K562 (cell line): ENCODE measurements at regions not wholly inside any gene's neighbourhood (a gene's known extent, or its start where the extent isn't known, plus 50 kb on each side); places are given as distances from the start of the nearest gene placed in this dataset.

Experiments used
- ATAC-seq: fragments of 200-7000 bp; cut with Tn5 transposase; 3 replicates; pipeline ENCODE4 v1.9.1; 2020; ENCODE audit warnings: moderate library complexity
- BruUV-seq: library from RNA; stranded (reverse); fragments of 400-500 nt; replicated peaks from 2 replicates; lab custom pipeline; 2021; lab: Mats Ljungman, UMichigan
- CTCF ChIA-PET: fragments of 300-600 bp; formaldehyde crosslinking; extraction: SDS; loops from one replicate; lab custom pipeline; 2021; ENCODE audit warnings: low intra/inter-chr PET ratio; lab: Yijun Ruan, JAX
- POLR2A ChIA-PET: fragments of 300-600, 350-650 bp; sonication (Branson Sonifier 250); formaldehyde crosslinking; extraction: SDS; loops from one replicate; lab custom pipeline; 2021; ENCODE audit warnings: antibody characterized with exemption, inconsistent platforms; lab: Yijun Ruan, JAX
- DNase-seq, 4 experiments: peaks; one replicate each; pipeline versions ENCODE4 v3.0.0 to v3.0.0-alpha.2; 2011 to 2018; ENCODE audit warnings: low spot score in 3 of 4, mixed read lengths in 3 of 4; ENCODE audit errors: extremely low read depth in 1 of 4
- FAIRE-seq: peaks from 2 replicates; lab custom pipeline; 2011; peaks lifted over from hg19 to GRCh38; lab: Jason Lieb, UNC
- H2AFZ ChIP-seq: 2 replicates; pipeline ENCODE4 v1.6.0; 2011; ENCODE audit warnings: low read depth, low read length, control low read depth, inconsistent platforms
- H3K27ac ChIP-seq: fragments of 200-600 bp; 3 replicates; pipeline ENCODE4 v1.8.0; 2011; ENCODE audit warnings: low read depth, mild to moderate bottlenecking, control low read depth, inconsistent platforms, low read length, moderate library complexity, mixed read lengths; ENCODE audit errors: extremely low read depth
- H3K27me3 ChIP-seq, 2 experiments: fragments of 300-600 bp in 1 of 2; 2 replicates in 1 of 2; 3 replicates in 1 of 2; pipeline versions ENCODE4 v1.6.0 to v1.8.0; 2011; ENCODE audit warnings: inconsistent platforms in 2 of 2, low read length in 2 of 2, mild to moderate bottlenecking in 1 of 2, mixed read lengths in 1 of 2, moderate library complexity in 1 of 2; ENCODE audit not compliant: control insufficient read depth in 2 of 2, insufficient read depth in 2 of 2
- H3K36me3 ChIP-seq: fragments of 300-600 bp; 3 replicates; pipeline ENCODE4 v1.8.0; 2011; ENCODE audit warnings: mild to moderate bottlenecking, low read length, inconsistent platforms; ENCODE audit not compliant: control insufficient read depth, insufficient read depth
- H3K4me1 ChIP-seq, 2 experiments: fragments of 200-600 bp in 1 of 2; replicated peaks in 1 of 2; 2 replicates in 1 of 2; 3 replicates in 1 of 2; pipeline versions ENCODE4 v1.5.1 to v1.8.0; 2011; ENCODE audit warnings: inconsistent platforms in 2 of 2, low read length in 2 of 2, mild to moderate bottlenecking in 1 of 2, mixed read lengths in 1 of 2, moderate library complexity in 1 of 2; ENCODE audit not compliant: control insufficient read depth in 2 of 2, insufficient read depth in 2 of 2
- H3K4me2 ChIP-seq: 2 replicates; pipeline ENCODE4 v1.6.1; 2011; ENCODE audit warnings: low read length, control low read depth, inconsistent platforms, mixed read lengths; ENCODE audit not compliant: insufficient read depth
- H3K4me3 ChIP-seq: fragments of 200-600 bp; sonication (generic), shearing (Covaris generic); 2 replicates; pipeline ENCODE4 v1.5.1; 2016; ENCODE audit warnings: control low read depth, inconsistent platforms
- H3K79me2 ChIP-seq: fragments of 200-600 bp; 3 replicates; pipeline ENCODE4 v1.8.0; 2011; ENCODE audit warnings: low read length, inconsistent platforms; ENCODE audit not compliant: control insufficient read depth, insufficient read depth
- H3K9ac ChIP-seq, 2 experiments: 2 replicates each; pipeline versions ENCODE4 v1.6.0 to v1.6.1; 2011; ENCODE audit warnings: low read depth in 2 of 2, low read length in 2 of 2, control low read depth in 1 of 2, inconsistent platforms in 1 of 2, mild to moderate bottlenecking in 1 of 2, mixed read lengths in 1 of 2; ENCODE audit not compliant: insufficient read depth in 1 of 2
- H3K9me1 ChIP-seq: one replicate; pipeline ENCODE4 v1.6.0; 2011; ENCODE audit warnings: inconsistent platforms, mild to moderate bottlenecking, low read length, moderate library complexity; ENCODE audit not compliant: control insufficient read depth, insufficient read depth
- H3K9me3 ChIP-seq: replicated peaks from 2 replicates; pipeline ENCODE4 v1.5.1; 2011; ENCODE audit warnings: low read depth, low read length, inconsistent platforms; ENCODE audit not compliant: control insufficient read depth, insufficient read depth
- H4K20me1 ChIP-seq: replicated peaks from 2 replicates; pipeline ENCODE4 v1.6.1; 2011; ENCODE audit warnings: low read length, inconsistent platforms, mixed read lengths; ENCODE audit not compliant: control insufficient read depth, insufficient read depth
- COPS2 ChIP-seq: fragments of 450-650 bp; conservative IDR thresholded peaks from 2 replicates; pipeline ENCODE4 v1.6.1; 2016; ENCODE audit warnings: mild to moderate bottlenecking, moderate library complexity
- ETV1 ChIP-seq: fragments of 450-650 bp; conservative IDR thresholded peaks from 2 replicates; pipeline ENCODE4 v1.6.1; 2016; ENCODE audit warnings: missing genetic modification characterization, control low read depth, low read depth, missing compliant biosample characterization
- MYC ChIP-seq, 2 experiments: fragments of 250-450 bp in 1 of 2; sonication (Bioruptor Pico) in 1 of 2; IDR thresholded peaks; 2 replicates each; pipeline versions ENCODE4 v1.5.1 to v1.6.1; 2012 to 2021; ENCODE audit warnings: low read depth in 2 of 2, borderline replicate concordance in 1 of 2, improper control_type of control experiment in 1 of 2, low read length in 1 of 2, mild to moderate bottlenecking in 1 of 2, moderate library complexity in 1 of 2
- SAFB ChIP-seq: fragments of 200-400 bp; formaldehyde crosslinking; IDR thresholded peaks from 2 replicates; pipeline ENCODE4 v1.6.1; 2017; ENCODE audit warnings: low read depth, low read length, borderline replicate concordance
- TGIF2 ChIP-seq: sonication (generic); formaldehyde crosslinking; IDR thresholded peaks from 2 replicates; pipeline ENCODE4 v1.8.1; 2022; ENCODE audit warnings: mild to moderate bottlenecking, missing genetic modification reagents, moderate library complexity
- ZNF274 ChIP-seq: IDR thresholded peaks from 2 replicates; pipeline ENCODE4 v1.6.1; 2011; ENCODE audit warnings: low read depth, mild to moderate bottlenecking, low read length, moderate library complexity, borderline replicate concordance
- ZNF436 ChIP-seq: fragments of 250-450, 450-650 bp; sonication (Bioruptor Pico); formaldehyde crosslinking; IDR thresholded peaks from 2 replicates; pipeline ENCODE4 v1.7.0; 2020; ENCODE audit warnings: mild to moderate bottlenecking
- ZNF696 ChIP-seq: fragments of 250-450 bp; sonication (Bioruptor Pico); conservative IDR thresholded peaks from 2 replicates; pipeline ENCODE4 v1.4.0; 2020; ENCODE audit warnings: mild to moderate bottlenecking, moderate library complexity
- whole genome bisulfite sequencing: fragments of 100-300 bp; shearing (Covaris generic); methylation state at CpG from one replicate; pipeline ENCODE4 v1.1.6; 2016; ENCODE audit warnings: low coverage, mixed read lengths; ENCODE audit not compliant: insufficient coverage; ENCODE audit errors: missing lambda C conversion rate; 5-methylcytosine and 5-hydroxymethylcytosine counted together
- in situ Hi-C: fragments of 300-500 bp; cut with MboI; formaldehyde crosslinking; loops from 4 replicates; pipeline ENCODE4 v1.15.0; 2018; ENCODE audit warnings: inconsistent platforms, mixed read lengths
- intact Hi-C: fragments of 100-400 bp; cut with micrococcal nuclease; formaldehyde crosslinking; loops from 2 replicates; pipeline ENCODE4 v1.14.2; 2022
- TF ChIP-seq, protein P1 (sequence below): fragments of 250-450 bp; sonication (Bioruptor Pico); IDR thresholded peaks from 2 replicates; pipeline ENCODE4 v1.8.0; 2021; ENCODE audit warnings: borderline replicate concordance, mild to moderate bottlenecking, moderate library complexity; ENCODE audit not compliant: poor library complexity, severe bottlenecking
- TF ChIP-seq, protein P2 (sequence below): fragments of 450-650 bp; IDR thresholded peaks from 2 replicates; pipeline ENCODE4 v1.6.1; 2016; ENCODE audit warnings: missing biosample characterization, missing genetic modification characterization

DNA sequence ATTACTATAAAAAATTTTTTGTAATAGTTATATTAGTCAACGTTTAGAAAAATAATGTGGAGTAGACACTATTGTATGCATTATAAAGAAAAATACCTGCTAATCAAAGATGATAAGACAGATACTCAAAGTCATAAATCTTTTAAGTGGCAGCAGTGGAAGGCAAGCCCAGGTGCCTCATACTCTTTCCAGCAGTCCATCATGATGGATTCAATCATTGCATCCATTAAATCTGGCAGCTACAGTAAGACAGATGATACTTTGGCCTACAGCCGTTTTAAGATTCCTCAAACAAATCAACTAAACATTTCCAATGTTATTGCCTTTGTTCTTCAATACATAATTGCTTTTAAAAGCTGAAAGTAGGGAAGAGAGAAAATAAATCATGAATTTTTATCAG is 1392.9 kb upstream of the NUDT12 start (continued):
- TF ChIP-seq MYC (IDR thresholded peaks at IDR 0.05; ENCODE audit: low read depth, low read length) = no peak
- TF ChIP-seq MYC (CRISPR knock-in tag; IDR thresholded peaks at IDR 0.05; ENCODE audit: borderline replicate concordance, low read depth) = no peak
- no peak for TF ChIP-seq ZNF436 (CRISPR knock-in tag)
- TF ChIP-seq, protein P1, sequence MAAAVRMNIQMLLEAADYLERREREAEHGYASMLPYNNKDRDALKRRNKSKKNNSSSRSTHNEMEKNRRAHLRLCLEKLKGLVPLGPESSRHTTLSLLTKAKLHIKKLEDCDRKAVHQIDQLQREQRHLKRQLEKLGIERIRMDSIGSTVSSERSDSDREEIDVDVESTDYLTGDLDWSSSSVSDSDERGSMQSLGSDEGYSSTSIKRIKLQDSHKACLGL (CRISPR knock-in tag) = no peak

DNA sequence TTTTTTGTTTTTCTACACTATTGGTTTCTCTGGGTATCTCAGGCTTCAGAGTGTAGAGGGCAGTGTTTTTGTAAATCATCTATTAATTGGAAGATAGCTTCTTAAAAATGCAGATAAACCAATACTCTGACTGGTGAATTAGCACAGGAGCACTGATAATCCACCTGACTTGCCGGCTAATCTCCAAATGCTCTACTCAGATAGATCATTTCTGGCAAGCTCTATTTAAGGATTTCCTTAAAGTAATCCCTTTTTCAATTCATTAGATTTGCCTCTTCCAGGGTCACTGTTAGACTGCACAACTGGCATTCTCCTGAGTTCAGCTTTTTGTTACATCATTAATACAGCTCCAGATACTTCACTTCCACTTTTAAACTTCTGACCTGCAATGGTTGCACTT is 1390.3 kb upstream of the NUDT12 start:
- Histone ChIP-seq H3K4me1 (no peaks in the 10 kb centered on the region), H3K4me3 (no peak overlapping the region), H3K27ac (no peak overlapping the region), H2AFZ (no peak overlapping the region), H3K79me2 (no peaks in the 10 kb centered on the region), H3K9me1 (no peaks in the 10 kb centered on the region), H3K9ac (no peak overlapping the region), H3K36me3 (no peaks in the 10 kb centered on the region), H3K27me3 (no peaks in the 10 kb centered on the region), H3K9me3 (no peaks in the 10 kb centered on the region), H4K20me1 (no peaks in the 10 kb centered on the region), H3K4me2 (no peak overlapping the region)
- TF ChIP-seq, protein P2, sequence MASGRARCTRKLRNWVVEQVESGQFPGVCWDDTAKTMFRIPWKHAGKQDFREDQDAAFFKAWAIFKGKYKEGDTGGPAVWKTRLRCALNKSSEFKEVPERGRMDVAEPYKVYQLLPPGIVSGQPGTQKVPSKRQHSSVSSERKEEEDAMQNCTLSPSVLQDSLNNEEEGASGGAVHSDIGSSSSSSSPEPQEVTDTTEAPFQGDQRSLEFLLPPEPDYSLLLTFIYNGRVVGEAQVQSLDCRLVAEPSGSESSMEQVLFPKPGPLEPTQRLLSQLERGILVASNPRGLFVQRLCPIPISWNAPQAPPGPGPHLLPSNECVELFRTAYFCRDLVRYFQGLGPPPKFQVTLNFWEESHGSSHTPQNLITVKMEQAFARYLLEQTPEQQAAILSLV = no peak
- TF ChIP-seq ETV1 = no peak
- TF ChIP-seq SAFB = no peak
- no peak for TF ChIP-seq TGIF2 (CRISPR knock-in tag)
- no peak for TF ChIP-seq COPS2
- no peak for TF ChIP-seq ZNF274
- TF ChIP-seq ZNF696 (CRISPR knock-in tag) = no peak
- ChIA-PET POLR2A (no interaction called here), CTCF (no interaction called here)
- in situ Hi-C loops (no loop called here), intact Hi-C loops (no loop called here)
- FAIRE-seq = no peak
- no TSS peak for BruUV-seq
- no peak for DNase-seq
- ATAC-seq = no peak
- WGBS = 38% methylated on average over 1 of the region's 1 CpG
